Neuron (in vitro differentiated cells): ENCODE measurements at regions not wholly inside any gene's neighbourhood (a gene's known extent, or its start where the extent isn't known, plus 50 kb on each side); places are given as distances from the start of the nearest gene placed in this dataset.
"Not testable (repeated sequence)": the region's sequence is repeated elsewhere in the genome, so short reads cannot be mapped to it uniquely, and the experiment has no call there.

Experiments
- H2AFZ ChIP-seq: one replicate; pipeline ENCODE4 v1.6.1; 2013; ENCODE audit warnings: low read depth, mild to moderate bottlenecking, inconsistent platforms, low read length, moderate library complexity
- H3K27me3 ChIP-seq: one replicate; pipeline ENCODE4 v1.6.1; 2013; ENCODE audit warnings: low read length; ENCODE audit not compliant: insufficient read depth
- H3K36me3 ChIP-seq: one replicate; pipeline ENCODE4 v1.6.1; 2013; ENCODE audit warnings: low read length; ENCODE audit not compliant: insufficient read depth
- H3K4me1 ChIP-seq: one replicate; pipeline ENCODE4 v1.6.1; 2013; ENCODE audit warnings: low read length; ENCODE audit not compliant: insufficient read depth
- H3K4me3 ChIP-seq: 2 replicates; pipeline ENCODE4 v1.5.1; 2013; ENCODE audit warnings: mild to moderate bottlenecking, low read length, moderate library complexity
- H3K9me3 ChIP-seq: one replicate; pipeline ENCODE4 v1.6.1; 2013; ENCODE audit warnings: low read length

- Histone ChIP-seq H2AFZ (no peak overlapping the region), H3K4me3 (no peak overlapping the region), H3K27me3 (no peaks in the 10 kb centered on the region), H3K36me3 (no peaks in the 10 kb centered on the region), H3K4me1 (peaks cover 2% of the 10 kb centered on the region), H3K9me3 (peaks cover 2% of the 10 kb centered on the region)
Measured at GRCh38 chr4:26005764-26006163, 91.7 kb downstream of the SMIM20 start.

GRCh38 chr4:26008737-26009136, 94.7 kb downstream of the SMIM20 start:
- no peaks in the 10 kb centered on the region for H3K27me3 ChIP-seq
- H3K36me3 ChIP-seq, result no peaks in the 10 kb centered on the region
- peaks cover 2% of the 10 kb centered on the region for H3K9me3 ChIP-seq
- no peaks in the 10 kb centered on the region for H3K4me1 ChIP-seq
- H2AFZ ChIP-seq, result no peak overlapping the region
- H3K4me3 ChIP-seq, result no peak overlapping the region

- peaks cover 2% of the 10 kb centered on the region for H3K9me3 ChIP-seq
- no peaks in the 10 kb centered on the region for H3K4me1 ChIP-seq
- H3K27me3 ChIP-seq, result no peaks in the 10 kb centered on the region
- H2AFZ ChIP-seq, result no peak overlapping the region
- no peaks in the 10 kb centered on the region for H3K36me3 ChIP-seq
- H3K4me3 ChIP-seq, result no peak overlapping the region
Measured at GRCh38 chr4:26009502-26009901, 95.5 kb downstream of the SMIM20 start.

- peaks cover 2% of the 10 kb centered on the region for H3K9me3 ChIP-seq
- H3K4me3 ChIP-seq, result no peak overlapping the region
- no peaks in the 10 kb centered on the region for H3K36me3 ChIP-seq
- H3K4me1 ChIP-seq, result no peaks in the 10 kb centered on the region
- no peaks in the 10 kb centered on the region for H3K27me3 ChIP-seq
- no peak overlapping the region for H2AFZ ChIP-seq
Measured at GRCh38 chr4:26010304-26010703, 96.3 kb downstream of the SMIM20 start.

GRCh38 chr4:26013629-26014028, 99.6 kb downstream of the SMIM20 start:
- H3K4me3 ChIP-seq, result no peak overlapping the region
- no peaks in the 10 kb centered on the region for H3K4me1 ChIP-seq

GRCh38 chr4:26015133-26015651, 101.2 kb downstream of the SMIM20 start:
- Histone ChIP-seq H3K9me3 (no peaks in the 10 kb centered on the region), H3K4me1 (no peaks in the 10 kb centered on the region), H3K36me3 (no peaks in the 10 kb centered on the region), H2AFZ (no peak overlapping the region), H3K4me3 (no peak overlapping the region), H3K27me3 (no peaks in the 10 kb centered on the region)

More at GRCh38 chr4:26013629-26014028, 99.6 kb downstream of the SMIM20 start:
- Histone ChIP-seq H2AFZ (no peak overlapping the region), H3K27me3 (no peaks in the 10 kb centered on the region), H3K36me3 (no peaks in the 10 kb centered on the region), H3K9me3 (peaks cover 2% of the 10 kb centered on the region)

- Histone ChIP-seq H3K4me3 (no peak overlapping the region), H3K27me3 (no peaks in the 10 kb centered on the region), H3K4me1 (no peaks in the 10 kb centered on the region), H2AFZ (no peak overlapping the region), H3K36me3 (no peaks in the 10 kb centered on the region), H3K9me3 (no peaks in the 10 kb centered on the region)
Measured at GRCh38 chr4:26015906-26016305, 101.9 kb downstream of the SMIM20 start.

GRCh38 chr4:26017531-26017930, 103.5 kb downstream of the SMIM20 start:
- Histone ChIP-seq H3K27me3 (no peaks in the 10 kb centered on the region), H2AFZ (no peak overlapping the region), H3K4me3 (no peak overlapping the region), H3K4me1 (no peaks in the 10 kb centered on the region), H3K36me3 (no peaks in the 10 kb centered on the region), H3K9me3 (no peaks in the 10 kb centered on the region)

- H3K4me1 ChIP-seq, H2AFZ ChIP-seq, H3K9me3 ChIP-seq, H3K36me3 ChIP-seq, H3K27me3 ChIP-seq, H3K4me3 ChIP-seq: not testable (repeated sequence)
Measured at GRCh38 chr4:26017961-26018700, 104.1 kb downstream of the SMIM20 start.

GRCh38 chr4:26020083-26020668, 106.2 kb downstream of the SMIM20 start:
- H3K4me3 ChIP-seq, result no peak overlapping the region
- H3K27me3 ChIP-seq, result no peaks in the 10 kb centered on the region
- H2AFZ ChIP-seq, result no peak overlapping the region
- H3K4me1 ChIP-seq, result no peaks in the 10 kb centered on the region
- H3K36me3 ChIP-seq, result no peaks in the 10 kb centered on the region
- no peaks in the 10 kb centered on the region for H3K9me3 ChIP-seq

GRCh38 chr4:26020881-26021280, 106.9 kb downstream of the SMIM20 start:
- no peaks in the 10 kb centered on the region for H3K36me3 ChIP-seq
- H2AFZ ChIP-seq, result no peak overlapping the region
- H3K9me3 ChIP-seq, result no peaks in the 10 kb centered on the region
- H3K4me1 ChIP-seq, result no peaks in the 10 kb centered on the region
- no peak overlapping the region for H3K4me3 ChIP-seq
- H3K27me3 ChIP-seq, result no peaks in the 10 kb centered on the region

GRCh38 chr4:26021417-26022345, 107.7 kb downstream of the SMIM20 start:
- no peak overlapping the region for H3K4me3 ChIP-seq
- H3K4me1 ChIP-seq, result no peaks in the 10 kb centered on the region
- no peak overlapping the region for H2AFZ ChIP-seq
- H3K9me3 ChIP-seq, result no peaks in the 10 kb centered on the region
- no peaks in the 10 kb centered on the region for H3K27me3 ChIP-seq
- H3K36me3 ChIP-seq, result no peaks in the 10 kb centered on the region
